RWPE1 (cell line): ENCODE measurements at regions not wholly inside any gene's neighbourhood (a gene's known extent, or its start where the extent isn't known, plus 50 kb on each side); places are given as distances from the start of the nearest gene placed in this dataset.

Experiments used
- CTCF ChIA-PET: fragments of 350-600 bp; sonication (Branson Sonifier 250); formaldehyde crosslinking; extraction: SDS; loops from one replicate; lab custom pipeline; 2021; lab: Yijun Ruan, JAX
- POLR2A ChIA-PET: fragments of 400-600 bp; formaldehyde crosslinking; extraction: SDS; loops from one replicate; lab custom pipeline; 2020; ENCODE audit warnings: antibody characterized with exemption; ENCODE audit not compliant: low non-redundant PET; lab: Yijun Ruan, JAX
- DNase-seq: peaks from one replicate; pipeline ENCODE4 v3.0.0; 2012; ENCODE audit warnings: low spot score
- H3K27ac ChIP-seq: fragments of 450-650 bp; 2 replicates; pipeline ENCODE4 v1.5.1; 2017
- CTCF ChIP-seq: fragments of 450-650 bp; conservative IDR thresholded peaks from 2 replicates; pipeline ENCODE4 v1.5.1; 2017; ENCODE audit warnings: low read depth, mild to moderate bottlenecking

- DNase-seq: no peak
- TF ChIP-seq CTCF: no peak
- ChIA-PET POLR2A (no interaction called here), CTCF (no interaction called here)
- no peak overlapping the region for H3K27ac ChIP-seq
These were observed 347.1 kb upstream of the PLD5 start for GRCh38 chr1:242871471-242872030.

GRCh38 chr1:242870966-242871365 lies 346.5 kb upstream of the PLD5 start:
- no peak overlapping the region for H3K27ac ChIP-seq
- TF ChIP-seq CTCF: no peak
- no peak for DNase-seq
- ChIA-PET CTCF (no interaction called here), POLR2A (interaction anchor here (0.6 kb wide), 1 partner anchor 289 kb away, joined by 3 read pairs; no protein-coding TSS in a partner anchor)

GRCh38 chr1:242856289-242856688 lies 331.8 kb upstream of the PLD5 start:
- ChIA-PET POLR2A (no interaction called here), CTCF (no interaction called here)
- H3K27ac ChIP-seq: no peak overlapping the region
- DNase-seq: no peak
- no peak for TF ChIP-seq CTCF

GRCh38 chr1:242854466-242854865 lies 330.0 kb upstream of the PLD5 start:
- CTCF ChIA-PET: no interaction called here
- no peak for DNase-seq
- no peak for TF ChIP-seq CTCF
- H3K27ac ChIP-seq: no peak overlapping the region
- POLR2A ChIA-PET: no interaction called here

- POLR2A ChIA-PET: no interaction called here
- DNase-seq: no peak
These were observed 323.0 kb upstream of the PLD5 start for GRCh38 chr1:242847390-242847993.

GRCh38 chr1:242842094-242842493 lies 317.6 kb upstream of the PLD5 start:
- ChIA-PET CTCF (no interaction called here), POLR2A (no interaction called here)
- no peak for TF ChIP-seq CTCF
- H3K27ac ChIP-seq: no peak overlapping the region
- no peak for DNase-seq

More at GRCh38 chr1:242847390-242847993, 323.0 kb upstream of the PLD5 start:
- no peak overlapping the region for H3K27ac ChIP-seq
- CTCF ChIA-PET: interaction anchor here (0.5 kb wide), 1 partner anchor 474 kb away, joined by 4 read pairs; no protein-coding TSS in a partner anchor
- no peak for TF ChIP-seq CTCF
